IMR-90 (cell line): ENCODE measurements at regions not wholly inside any gene's neighbourhood (a gene's known extent, or its start where the extent isn't known, plus 50 kb on each side); places are given as distances from the start of the nearest gene placed in this dataset. TPM values are rescaled to one million over a fixed set of nuclear protein-coding genes. Genes with fewer than 3 reads are reported as not detected.

ENCODE experiments used
- microRNA-seq, 2 experiments: library from miRNA; stranded (forward) in 1 of 2; unstranded in 1 of 2; fragments of 10-50 nt in 1 of 2; fragments of <30 nt in 1 of 2; gene quantifications in 1 of 2; microRNA quantifications in 1 of 2; one replicate each; pipeline versions ENCODE3 to v1.1.0; 2013 to 2020; ENCODE audit not compliant: insufficient read depth in 1 of 2, insufficient read length in 1 of 2, unreplicated experiment in 1 of 2
- small RNA-seq, 5 experiments: library from RNA; depleted of rRNA; stranded (forward); fragments of <200 nt; gene quantifications; one replicate each; pipeline ENCODE3, GENCODE V24; 2012

Small RNA genes in the stretch of these regions (microRNA-seq; reads per million reads assigned to microRNA genes)
- gene AC006504.6 (ENCODE audit: insufficient read depth, insufficient read length) (not detected), gene RNA5SP470 (ENCODE audit: insufficient read depth, insufficient read length) (not detected)

Small RNA genes in the stretch of these regions (small RNA-seq; reads per million reads assigned to genes)
- gene AC006504.6 (0 reads per million in 5 experiments), gene RNA5SP470 (0 reads per million in 5 experiments)
